Cardiac fibroblast (primary cell): ENCODE measurements at regions not wholly inside any gene's neighbourhood (a gene's known extent, or its start where the extent isn't known, plus 50 kb on each side); places are given as distances from the start of the nearest gene placed in this dataset.

ENCODE experiments used
- DNase-seq, 2 donors: peaks; one replicate each; pipeline versions ENCODE4 v3.0.0 to v3.0.0-alpha.2; 2010; ENCODE audit warnings: low read depth in 2 of 2
- H3K4me3 ChIP-seq, 2 donors: replicated peaks in 1 of 2; 1 replicate in 1 of 2; 2 replicates in 1 of 2; pipeline ENCODE4 v1.5.1; 2011; ENCODE audit warnings: low read depth in 2 of 2, low read length in 2 of 2, mild to moderate bottlenecking in 2 of 2, moderate library complexity in 1 of 2
- CTCF ChIP-seq: IDR thresholded peaks from one replicate; pipeline ENCODE4 v1.5.1; 2011; ENCODE audit warnings: low read depth, mild to moderate bottlenecking, low read length, inconsistent platforms

- no peak overlapping the region for H3K4me3 ChIP-seq
- DNase-seq, result no peak
- no peak for TF ChIP-seq CTCF
Observed at GRCh38 chr10:107803546-107803945, 639.0 kb upstream of the SORCS1 start.

GRCh38 chr10:107800061-107800460 lies 635.6 kb upstream of the SORCS1 start:
- TF ChIP-seq CTCF, result no peak
- DNase-seq, result no peak
- no peak overlapping the region for H3K4me3 ChIP-seq

GRCh38 chr10:107790271-107790670 lies 625.8 kb upstream of the SORCS1 start:
- H3K4me3 ChIP-seq, result no peak overlapping the region
- no peak for TF ChIP-seq CTCF
- DNase-seq, result peak in 1 of 2 donors; percentile 3

- TF ChIP-seq CTCF, result no peak
- no peak overlapping the region for H3K4me3 ChIP-seq
- DNase-seq, result no peak
Observed at GRCh38 chr10:107771066-107771465, 606.6 kb upstream of the SORCS1 start.

GRCh38 chr10:107767185-107767584 lies 602.7 kb upstream of the SORCS1 start:
- peak in 1 of 2 donors; percentile 0 for DNase-seq
- TF ChIP-seq CTCF, result no peak
- no peak overlapping the region for H3K4me3 ChIP-seq

GRCh38 chr10:107754814-107755213 lies 590.3 kb upstream of the SORCS1 start:
- no peak for DNase-seq
- TF ChIP-seq CTCF, result no peak
- no peak overlapping the region for H3K4me3 ChIP-seq

- no peak for TF ChIP-seq CTCF
- no peak for DNase-seq
- no peak overlapping the region for H3K4me3 ChIP-seq
Observed at GRCh38 chr10:107749235-107749634, 584.7 kb upstream of the SORCS1 start.
